ENCODE measurements at regions not wholly inside any gene's neighbourhood (a gene's known extent, or its start where the extent isn't known, plus 50 kb on each side); places are given as distances from the start of the nearest gene placed in this dataset.

- Histone ChIP-seq H3K36me3 (no peaks in the 10 kb centered on the region), H3K27ac (no peak overlapping the region), H3K27me3 (replicated peaks; ENCODE audit: insufficient read depth) (no peaks in the 10 kb centered on the region), H3K9me3 (no peaks in the 10 kb centered on the region), H3K4me1 (replicated peaks) (no peaks in the 10 kb centered on the region), H3K4me3 (no peak overlapping the region)
- intact Hi-C loops (cut with DNase I), result loop anchor here (10.0 kb wide), 2 partner anchors 204 to 964 kb away; no protein-coding TSS in a partner anchor
- TF ChIP-seq CTCF (IDR thresholded peaks at IDR 0.05) (no peak), POLR2A (IDR thresholded peaks at IDR 0.05) (no peak), POLR2AphosphoS5 (IDR thresholded peaks at IDR 0.05) (no peak)
- DNase-seq (ENCODE audit: low spot score), result no peak
Observed at GRCh38 chr4:143089291-143089690, 95.4 kb upstream of the USP38 start.

- intact Hi-C loops (cut with DNase I), result loop anchor here (10.0 kb wide), 2 partner anchors 205 to 965 kb away; no protein-coding TSS in a partner anchor
Observed at GRCh38 chr4:143089847-143090246, 94.9 kb upstream of the USP38 start.

GRCh38 chr4:143091862-143092261, 92.9 kb upstream of the USP38 start:
- TF ChIP-seq CTCF (IDR thresholded peaks at IDR 0.05), result no peak
- WGBS, result 71% methylated on average over 2 of the region's 2 CpGs
- no peaks in the 10 kb centered on the region for H3K4me1 ChIP-seq (replicated peaks)
- H3K9me3 ChIP-seq, result no peaks in the 10 kb centered on the region
- no peak for DNase-seq (ENCODE audit: low spot score)
- H3K4me3 ChIP-seq, result no peak overlapping the region
- no peaks in the 10 kb centered on the region for H3K36me3 ChIP-seq
- H3K27ac ChIP-seq, result no peak overlapping the region
- H3K27me3 ChIP-seq (replicated peaks; ENCODE audit: insufficient read depth), result no peaks in the 10 kb centered on the region
- intact Hi-C loops (cut with DNase I), result no loop called here

More at GRCh38 chr4:143089847-143090246, 94.9 kb upstream of the USP38 start:
- Histone ChIP-seq H3K27ac (no peak overlapping the region), H3K36me3 (no peaks in the 10 kb centered on the region), H3K4me1 (replicated peaks) (no peaks in the 10 kb centered on the region), H3K4me3 (no peak overlapping the region), H3K9me3 (no peaks in the 10 kb centered on the region), H3K27me3 (replicated peaks; ENCODE audit: insufficient read depth) (no peaks in the 10 kb centered on the region)
- TF ChIP-seq CTCF (IDR thresholded peaks at IDR 0.05) (no peak), POLR2AphosphoS5 (IDR thresholded peaks at IDR 0.05) (no peak), POLR2A (IDR thresholded peaks at IDR 0.05) (no peak)
- DNase-seq (ENCODE audit: low spot score), result no peak

GRCh38 chr4:143095447-143095846, 89.3 kb upstream of the USP38 start:
- Histone ChIP-seq H3K27me3 (replicated peaks; ENCODE audit: insufficient read depth) (no peaks in the 10 kb centered on the region), H3K4me3 (no peak overlapping the region), H3K36me3 (no peaks in the 10 kb centered on the region), H3K4me1 (replicated peaks) (no peaks in the 10 kb centered on the region), H3K9me3 (no peaks in the 10 kb centered on the region), H3K27ac (no peak overlapping the region)
- WGBS, result 43% methylated on average over 1 of the region's 1 CpG
- intact Hi-C loops (cut with DNase I), result no loop called here
- no peak for DNase-seq (ENCODE audit: low spot score)
- TF ChIP-seq POLR2A (IDR thresholded peaks at IDR 0.05) (no peak), CTCF (IDR thresholded peaks at IDR 0.05) (no peak), POLR2AphosphoS5 (IDR thresholded peaks at IDR 0.05) (no peak)

- intact Hi-C loops (cut with DNase I), result no loop called here
- WGBS, result 76% methylated on average over 4 of the region's 4 CpGs
- no peaks in the 10 kb centered on the region for H3K36me3 ChIP-seq
- no peaks in the 10 kb centered on the region for H3K9me3 ChIP-seq
- H3K27me3 ChIP-seq (replicated peaks; ENCODE audit: insufficient read depth), result no peaks in the 10 kb centered on the region
- no peak for TF ChIP-seq CTCF (IDR thresholded peaks at IDR 0.05)
- H3K4me1 ChIP-seq (replicated peaks), result no peaks in the 10 kb centered on the region
- DNase-seq (ENCODE audit: low spot score), result no peak
- H3K4me3 ChIP-seq, result no peak overlapping the region
- no peak overlapping the region for H3K27ac ChIP-seq
Observed at GRCh38 chr4:143097751-143098150, 87.0 kb upstream of the USP38 start.

All from prostate gland (tissue), 2 donors.